GM12878 (cell line): ENCODE measurements at regions not wholly inside any gene's neighbourhood (a gene's known extent, or its start where the extent isn't known, plus 50 kb on each side); places are given as distances from the start of the nearest gene placed in this dataset.

Experiments
- ATAC-seq: fragments of 200-7000 bp; cut with Tn5 transposase; 3 replicates; pipeline ENCODE4 v1.9.1; 2020; ENCODE audit warnings: mild to moderate bottlenecking, moderate library complexity
- BruUV-seq: library from RNA; stranded (reverse); fragments of 400-500 nt; replicated peaks from 2 replicates; lab custom pipeline; 2021; lab: Mats Ljungman, UMichigan
- CTCF ChIA-PET: fragments of 300-600 bp; sonication (Branson Sonifier 250); formaldehyde crosslinking; extraction: SDS; loops from one replicate; lab custom pipeline; 2021; ENCODE audit warnings: inconsistent platforms; lab: Yijun Ruan, JAX
- POLR2A ChIA-PET: fragments of 350-600 bp; formaldehyde crosslinking; extraction: SDS; loops from one replicate; lab custom pipeline; 2021; ENCODE audit warnings: inconsistent platforms; lab: Charles Lee
- RAD21 ChIA-PET: fragments of 300-600 bp; sonication (Branson Sonifier 250); formaldehyde crosslinking; loops from one replicate; lab custom pipeline; 2023; ENCODE audit warnings: antibody characterized with exemption; ENCODE audit not compliant: unreplicated experiment; lab: Charles Lee
- SMC1A ChIA-PET: fragments of 300-600 bp; sonication (Branson Sonifier 250); formaldehyde crosslinking; loops from one replicate; lab custom pipeline; 2023; ENCODE audit not compliant: unreplicated experiment, uncharacterized antibody; lab: Charles Lee
- DNase-seq: peaks from one replicate; pipeline ENCODE4 v3.0.0-alpha.2; 2011; ENCODE audit warnings: low read depth, low spot score
- FAIRE-seq: peaks from 3 replicates; lab custom pipeline; 2011; peaks lifted over from hg19 to GRCh38; lab: Jason Lieb, UNC
- H2AFZ ChIP-seq: 2 replicates; pipeline ENCODE4 v1.6.0; 2011; ENCODE audit warnings: low read depth, low read length, control low read depth; ENCODE audit not compliant: control insufficient read depth
- H3K27ac ChIP-seq: 2 replicates; pipeline ENCODE4 v1.5.1; 2011; ENCODE audit warnings: control low read depth; ENCODE audit not compliant: control insufficient read depth, insufficient read depth
- H3K27me3 ChIP-seq, 2 experiments: replicated peaks in 1 of 2; 2 replicates each; pipeline versions ENCODE4 v1.6.0 to v1.6.1; 2011; ENCODE audit warnings: low read length in 1 of 2; ENCODE audit not compliant: control insufficient read depth in 2 of 2, insufficient read depth in 2 of 2
- H3K36me3 ChIP-seq, 2 experiments: 2 replicates each; pipeline ENCODE4 v1.5.1; 2011; ENCODE audit warnings: low read length in 1 of 2; ENCODE audit not compliant: control insufficient read depth in 2 of 2, insufficient read depth in 2 of 2
- H3K4me1 ChIP-seq: 2 replicates; pipeline ENCODE4 v1.6.1; 2011; ENCODE audit warnings: mild to moderate bottlenecking, low read length, moderate library complexity, mixed read lengths; ENCODE audit not compliant: control insufficient read depth, insufficient read depth
- H3K4me2 ChIP-seq: 2 replicates; pipeline ENCODE4 v1.6.0; 2011; ENCODE audit warnings: control low read depth; ENCODE audit not compliant: control insufficient read depth, insufficient read depth
- H3K4me3 ChIP-seq: fragments of 200-600 bp; sonication (generic); 2 replicates; pipeline ENCODE4 v1.5.1; 2016
- H3K79me2 ChIP-seq: 2 replicates; pipeline ENCODE4 v1.6.0; 2011; ENCODE audit warnings: low read length; ENCODE audit not compliant: control insufficient read depth, insufficient read depth
- H3K9ac ChIP-seq: 2 replicates; pipeline ENCODE4 v1.8.0; 2011; ENCODE audit warnings: low read length, control low read depth, mixed read lengths; ENCODE audit not compliant: control insufficient read depth, insufficient read depth
- H3K9me3 ChIP-seq: replicated peaks from 3 replicates; pipeline ENCODE4 v1.5.1; 2011; ENCODE audit warnings: mild to moderate bottlenecking, low read length; ENCODE audit not compliant: control insufficient read depth, insufficient read depth
- H4K20me1 ChIP-seq: 2 replicates; pipeline ENCODE4 v1.6.0; 2011; ENCODE audit not compliant: control insufficient read depth, insufficient read depth
- EED ChIP-seq: sonication (generic); IDR thresholded peaks from 2 replicates; pipeline ENCODE4 v1.6.1; 2016; ENCODE audit warnings: antibody characterized with exemption, low read depth
- ESRRA ChIP-seq: IDR thresholded peaks from 2 replicates; pipeline ENCODE4 v1.6.1; 2012; ENCODE audit warnings: mild to moderate bottlenecking, low read length, improper control_type of control experiment
- ETV6 ChIP-seq, 2 experiments: fragments of 450-650 bp in 1 of 2; IDR thresholded peaks in 1 of 2; conservative IDR thresholded peaks in 1 of 2; 2 replicates each; pipeline ENCODE4 v1.6.1; 2014; ENCODE audit warnings: antibody characterized with exemption in 1 of 2, borderline replicate concordance in 1 of 2, low read depth in 1 of 2, mild to moderate bottlenecking in 1 of 2, moderate library complexity in 1 of 2
- FOS ChIP-seq: IDR thresholded peaks from 3 replicates; pipeline ENCODE4 v1.6.1; 2011; ENCODE audit warnings: borderline replicate concordance; ENCODE audit not compliant: insufficient read length; ENCODE audit errors: extremely low read depth
- GABPA ChIP-seq: IDR thresholded peaks from 2 replicates; pipeline ENCODE4 v1.6.1; 2014; ENCODE audit warnings: antibody characterized with exemption, low read depth, mild to moderate bottlenecking, inconsistent platforms
- IRF4 ChIP-seq: IDR thresholded peaks from 2 replicates; pipeline ENCODE4 v1.6.1; 2011; ENCODE audit warnings: low read depth, low read length
- JUND ChIP-seq: IDR thresholded peaks from 2 replicates; pipeline ENCODE4 v1.6.1; 2012; ENCODE audit warnings: low read depth, mild to moderate bottlenecking, low read length, improper control_type of control experiment, moderate library complexity
- MTA3 ChIP-seq: IDR thresholded peaks from 2 replicates; pipeline ENCODE4 v1.6.1; 2012; ENCODE audit warnings: low read length, inconsistent platforms, borderline replicate concordance
- NFYB ChIP-seq: IDR thresholded peaks from 2 replicates; pipeline ENCODE4 v1.6.1; 2011; ENCODE audit warnings: low read depth, mild to moderate bottlenecking, low read length, improper control_type of control experiment, moderate library complexity; ENCODE audit not compliant: insufficient read depth
- NRF1 ChIP-seq: conservative IDR thresholded peaks from 2 replicates; pipeline ENCODE4 v1.6.1; 2011; ENCODE audit warnings: mild to moderate bottlenecking, low read depth, low read length, improper control_type of control experiment
- PAX8 ChIP-seq: fragments of 450-650 bp; IDR thresholded peaks from 2 replicates; pipeline ENCODE4 v1.6.1; 2017; ENCODE audit warnings: mild to moderate bottlenecking, moderate library complexity
- RB1 ChIP-seq: fragments of 450-650 bp; formaldehyde crosslinking; IDR thresholded peaks from 2 replicates; pipeline ENCODE4 v1.6.1; 2017; ENCODE audit warnings: mild to moderate bottlenecking, borderline replicate concordance
- RELB ChIP-seq: fragments of 450-650 bp; IDR thresholded peaks from 2 replicates; pipeline ENCODE4 v1.6.1; 2017; ENCODE audit warnings: low read depth, mild to moderate bottlenecking, moderate library complexity
- RFX5 ChIP-seq: IDR thresholded peaks from 2 replicates; pipeline ENCODE4 v1.6.1; 2011; ENCODE audit warnings: low read depth, low read length, improper control_type of control experiment
- TCF7 ChIP-seq: IDR thresholded peaks from 2 replicates; pipeline ENCODE4 v1.6.1; 2014; ENCODE audit warnings: antibody characterized with exemption, borderline replicate concordance
- WGBS: methylation state at CpG from one replicate; pipeline ENCODE4 v1.1.6; 2016; ENCODE audit warnings: low lambda C conversion rate; ENCODE audit not compliant: insufficient replicate concordance, insufficient coverage; ENCODE audit errors: missing lambda C conversion rate; 5-methylcytosine and 5-hydroxymethylcytosine counted together
- in situ Hi-C: fragments of 300-500 bp; cut with MboI; formaldehyde crosslinking; loops from 9 replicates; pipeline ENCODE4 v1.14.3; 2018; ENCODE audit warnings: mixed read lengths
- intact Hi-C: fragments of 100-400 bp; cut with micrococcal nuclease; formaldehyde crosslinking; loops from one replicate; pipeline ENCODE4 v1.14.2; 2022; ENCODE audit not compliant: unreplicated experiment
- TF ChIP-seq, protein P1 (sequence below): IDR thresholded peaks from 2 replicates; pipeline ENCODE4 v1.6.1; 2011; ENCODE audit warnings: borderline replicate concordance, low read depth, mild to moderate bottlenecking, moderate library complexity, low read length; ENCODE audit not compliant: insufficient read depth, poor library complexity, severe bottlenecking

GRCh38 chr16:79765901-79766394 lies 165.4 kb upstream of the MAF start:
- ChIA-PET RAD21 (no interaction called here), POLR2A (no interaction called here), CTCF (no interaction called here), SMC1A (interaction anchor here (0.6 kb wide), 1 partner anchor 531 kb away, joined by 3 read pairs; no protein-coding TSS in a partner anchor)
- H3K79me2 ChIP-seq: no peaks in the 10 kb centered on the region
- intact Hi-C loops: no loop called here
- no peak overlapping the region for H3K4me2 ChIP-seq
- ATAC-seq (no peak), FAIRE-seq (no peak), DNase-seq (no peak)
- H3K36me3 ChIP-seq: no peaks in the 10 kb centered on the region
- H3K4me3 ChIP-seq: no peak overlapping the region
- BruUV-seq: no TSS peak
- no peaks in the 10 kb centered on the region for H4K20me1 ChIP-seq
- TF ChIP-seq JUND: no peak
- no peak for TF ChIP-seq EED
- TF ChIP-seq, protein P1, sequence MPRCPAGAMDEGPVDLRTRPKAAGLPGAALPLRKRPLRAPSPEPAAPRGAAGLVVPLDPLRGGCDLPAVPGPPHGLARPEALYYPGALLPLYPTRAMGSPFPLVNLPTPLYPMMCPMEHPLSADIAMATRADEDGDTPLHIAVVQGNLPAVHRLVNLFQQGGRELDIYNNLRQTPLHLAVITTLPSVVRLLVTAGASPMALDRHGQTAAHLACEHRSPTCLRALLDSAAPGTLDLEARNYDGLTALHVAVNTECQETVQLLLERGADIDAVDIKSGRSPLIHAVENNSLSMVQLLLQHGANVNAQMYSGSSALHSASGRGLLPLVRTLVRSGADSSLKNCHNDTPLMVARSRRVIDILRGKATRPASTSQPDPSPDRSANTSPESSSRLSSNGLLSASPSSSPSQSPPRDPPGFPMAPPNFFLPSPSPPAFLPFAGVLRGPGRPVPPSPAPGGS: no peak
- TF ChIP-seq PAX8: no peak
- no peak for TF ChIP-seq RELB
- no peak for TF ChIP-seq NRF1
- TF ChIP-seq FOS: no peak
- TF ChIP-seq IRF4: no peak
- no peak for TF ChIP-seq RB1
- no peak for TF ChIP-seq GABPA
- no peak for TF ChIP-seq NFYB
- no peak for TF ChIP-seq ETV6 (conservative IDR thresholded peaks at IDR 0.05 in 1 of 2, IDR thresholded peaks at IDR 0.05 in 1 of 2; ENCODE audit: borderline replicate concordance in 1 of 2, low read depth in 1 of 2)
- TF ChIP-seq RFX5: no peak
- TF ChIP-seq MTA3: no peak
- TF ChIP-seq ESRRA: no peak
- TF ChIP-seq TCF7: no peak
- H3K9me3 ChIP-seq: no peaks in the 10 kb centered on the region
- no peaks in the 10 kb centered on the region for H3K4me1 ChIP-seq
- H2AFZ ChIP-seq: no peak overlapping the region
- WGBS: 0% methylated on average over 2 of the region's 2 CpGs
- H3K27me3 ChIP-seq: no peaks in the 10 kb centered on the region
- in situ Hi-C loops: no loop called here
- H3K9ac ChIP-seq: no peak overlapping the region
- no peak overlapping the region for H3K27ac ChIP-seq
